ENCODE measurements at regions not wholly inside any gene's neighbourhood (a gene's known extent, or its start where the extent isn't known, plus 50 kb on each side); places are given as distances from the start of the nearest gene placed in this dataset.
"Not testable (repeated sequence)": the region's sequence is repeated elsewhere in the genome, so short reads cannot be mapped to it uniquely, and the experiment has no call there.

GRCh38 chr7:69499-70123 lies 122.8 kb upstream of the FAM20C start:
- not testable (repeated sequence) for DNase-seq

GRCh38 chr7:70207-70606 lies 122.2 kb upstream of the FAM20C start:
- DNase-seq, result not testable (repeated sequence)

GRCh38 chr7:70989-71388 lies 121.4 kb upstream of the FAM20C start:
- not testable (repeated sequence) for DNase-seq

- DNase-seq, result not testable (repeated sequence)
Observed at GRCh38 chr7:72266-73057, 119.9 kb upstream of the FAM20C start.

- DNase-seq, result not testable (repeated sequence)
Observed at GRCh38 chr7:73058-73331, 119.4 kb upstream of the FAM20C start.

GRCh38 chr7:74008-74540 lies 118.3 kb upstream of the FAM20C start:
- not testable (repeated sequence) for DNase-seq

GRCh38 chr7:75511-75910 lies 116.9 kb upstream of the FAM20C start:
- DNase-seq, result not testable (repeated sequence)

GRCh38 chr7:76202-76601 lies 116.2 kb upstream of the FAM20C start:
- DNase-seq, result not testable (repeated sequence)

- not testable (repeated sequence) for DNase-seq
Observed at GRCh38 chr7:76829-77395, 115.5 kb upstream of the FAM20C start.

GRCh38 chr7:78862-79261 lies 113.5 kb upstream of the FAM20C start:
- DNase-seq, result not testable (repeated sequence)

GRCh38 chr7:79400-80055 lies 112.8 kb upstream of the FAM20C start:
- not testable (repeated sequence) for DNase-seq

- DNase-seq, result no peak
Observed at GRCh38 chr7:80259-81067, 111.9 kb upstream of the FAM20C start.

GRCh38 chr7:81068-81925 lies 111.1 kb upstream of the FAM20C start:
- DNase-seq, result no peak

GRCh38 chr7:81926-82756 lies 110.2 kb upstream of the FAM20C start:
- no peak for DNase-seq

- DNase-seq, result no peak
Observed at GRCh38 chr7:82757-83155, 109.6 kb upstream of the FAM20C start.

- no peak for DNase-seq
Observed at GRCh38 chr7:83441-83840, 108.9 kb upstream of the FAM20C start.

GRCh38 chr7:83861-84632 lies 108.3 kb upstream of the FAM20C start:
- no peak for DNase-seq

GRCh38 chr7:84633-85020 lies 107.7 kb upstream of the FAM20C start:
- no peak for DNase-seq

- DNase-seq, result no peak
Observed at GRCh38 chr7:85074-85882, 107.1 kb upstream of the FAM20C start.

All from activated CD4-positive, CD25-positive, alpha-beta regulatory T cell treated with anti-CD3 and anti-CD28 coated beads, Interleukin-2, amount 50 U/mL, for 72 hours (primary cell).